GM20000 (cell line): ENCODE measurements at regions not wholly inside any gene's neighbourhood (a gene's known extent, or its start where the extent isn't known, plus 50 kb on each side); places are given as distances from the start of the nearest gene placed in this dataset.
"Not testable (repeated sequence)": the region's sequence is repeated elsewhere in the genome, so short reads cannot be mapped to it uniquely, and the experiment has no call there.

Experiments used
- DNase-seq: peaks from one replicate; pipeline ENCODE4 v3.0.0; 2012; ENCODE audit warnings: low spot score
- CTCF ChIP-seq: IDR thresholded peaks from 2 replicates; pipeline ENCODE4 v1.5.1; 2012; ENCODE audit warnings: mild to moderate bottlenecking, control low read depth; ENCODE audit errors: extremely low read depth, missing control alignments

- peak; percentile 28 for DNase-seq
Measured at GRCh38 chr5:53170746-53171349, 61.3 kb upstream of the MOCS2 start.

GRCh38 chr5:53172073-53172472 is 62.5 kb upstream of the MOCS2 start:
- not testable (repeated sequence) for DNase-seq

More at GRCh38 chr5:53170746-53171349, 61.3 kb upstream of the MOCS2 start:
- TF ChIP-seq CTCF = peak; percentile 40

GRCh38 chr5:53172630-53173029 is 63.1 kb upstream of the MOCS2 start:
- no peak for TF ChIP-seq CTCF
- DNase-seq = no peak

GRCh38 chr5:53173083-53173482 is 63.5 kb upstream of the MOCS2 start:
- DNase-seq = no peak
- no peak for TF ChIP-seq CTCF

- TF ChIP-seq CTCF = no peak
- DNase-seq = no peak
Measured at GRCh38 chr5:53178830-53179229, 69.3 kb upstream of the MOCS2 start.

- DNase-seq = no peak
- TF ChIP-seq CTCF = no peak
Measured at GRCh38 chr5:53179691-53180090, 70.1 kb upstream of the MOCS2 start.

GRCh38 chr5:53180538-53180937 is 71.0 kb upstream of the MOCS2 start:
- TF ChIP-seq CTCF = no peak
- DNase-seq = no peak

- TF ChIP-seq CTCF = no peak
- DNase-seq = no peak
Measured at GRCh38 chr5:53180991-53181390, 71.4 kb upstream of the MOCS2 start.
